Erythroblast (primary cell): ENCODE measurements at regions not wholly inside any gene's neighbourhood (a gene's known extent, or its start where the extent isn't known, plus 50 kb on each side); places are given as distances from the start of the nearest gene placed in this dataset.

Experiments
- DNase-seq, 2 experiments: peaks; one replicate each; lab custom pipeline; 2025; lab: John Stamatoyannopoulos, UW
- GATA1 ChIP-seq: IDR thresholded peaks from 2 replicates; pipeline ENCODE4 v1.6.1; 2011; ENCODE audit warnings: low read depth, mild to moderate bottlenecking, control low read depth, low read length, moderate library complexity
- POLR2A ChIP-seq: IDR thresholded peaks from 2 replicates; pipeline ENCODE4 v1.6.1; 2011; ENCODE audit warnings: mild to moderate bottlenecking, low read length

GRCh38 chr2:239484571-239485355, 83.9 kb upstream of the HDAC4 start:
- TF ChIP-seq POLR2A (no peak), GATA1 (no peak)
- DNase-seq, result no peak

DNA sequence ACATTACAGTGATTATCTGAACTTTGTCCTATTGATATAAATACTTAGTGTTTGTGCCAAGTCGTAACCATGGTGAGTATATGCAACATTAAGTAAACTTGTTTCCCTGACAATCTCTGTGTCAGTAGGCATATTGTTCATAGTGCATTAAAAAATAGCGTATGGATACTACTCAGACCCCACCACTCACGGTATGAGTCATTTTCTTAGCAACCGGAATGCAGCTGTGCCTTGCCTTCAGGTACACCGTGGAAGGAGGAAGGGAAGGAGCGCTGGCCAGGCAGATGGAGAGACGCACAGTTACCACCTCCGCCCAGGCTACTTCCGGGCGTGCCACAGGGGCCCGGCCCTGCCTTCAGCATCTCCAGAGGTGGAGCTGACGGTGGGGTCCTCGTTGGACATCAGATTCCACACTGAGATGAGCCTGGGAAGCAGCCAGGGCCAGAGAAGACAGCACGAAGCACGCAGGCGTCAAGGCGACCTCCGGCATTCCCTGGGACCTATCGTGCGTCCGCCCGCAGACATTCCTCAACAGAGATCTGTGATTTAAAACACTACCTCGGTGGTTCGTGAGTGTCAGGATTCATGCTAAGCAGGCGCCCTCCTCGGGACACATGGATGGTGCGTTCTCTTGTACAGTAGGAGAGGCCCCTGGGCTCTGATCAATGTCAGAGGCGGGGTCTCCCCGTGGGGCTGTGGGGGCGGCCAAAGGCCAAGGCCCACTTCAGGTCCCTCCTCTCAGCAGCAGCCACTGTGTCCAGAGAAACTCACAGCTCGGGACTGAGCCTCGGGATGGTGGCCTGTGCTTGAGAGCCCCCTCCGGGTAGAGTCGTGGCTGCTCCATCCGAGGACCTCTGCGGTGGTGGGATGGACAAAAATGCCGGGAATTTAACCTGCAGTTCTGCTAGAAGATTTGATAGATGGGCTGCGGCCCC, 82.2 kb upstream of the HDAC4 start:
- TF ChIP-seq POLR2A (no peak), GATA1 (no peak)
- DNase-seq, result no peak

DNA sequence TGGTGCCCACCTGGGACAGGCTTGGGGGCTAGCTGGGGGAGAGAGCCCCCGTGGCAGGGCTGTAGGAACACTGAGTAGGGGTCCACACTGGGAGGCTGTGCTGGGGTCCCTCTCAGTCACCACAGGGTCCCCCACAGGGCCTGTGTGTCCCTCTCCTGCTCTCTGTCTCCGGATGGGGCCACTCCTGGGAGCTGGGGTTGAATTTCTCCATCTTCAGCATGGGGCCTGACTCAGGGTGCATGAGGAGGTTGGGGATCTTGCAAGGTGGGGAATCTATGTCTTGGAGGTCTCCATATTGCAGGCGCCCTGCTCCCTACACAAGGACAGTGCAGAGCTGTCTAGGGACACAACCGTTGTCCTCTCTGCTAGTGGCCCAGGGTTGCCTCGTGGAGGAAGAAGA, 78.7 kb upstream of the HDAC4 start:
- no peak for DNase-seq
- TF ChIP-seq GATA1 (no peak), POLR2A (no peak)

- no peak for TF ChIP-seq GATA1
- TF ChIP-seq POLR2A, result no peak
Measured at GRCh38 chr2:239477591-239477990, 76.8 kb upstream of the HDAC4 start.

DNA sequence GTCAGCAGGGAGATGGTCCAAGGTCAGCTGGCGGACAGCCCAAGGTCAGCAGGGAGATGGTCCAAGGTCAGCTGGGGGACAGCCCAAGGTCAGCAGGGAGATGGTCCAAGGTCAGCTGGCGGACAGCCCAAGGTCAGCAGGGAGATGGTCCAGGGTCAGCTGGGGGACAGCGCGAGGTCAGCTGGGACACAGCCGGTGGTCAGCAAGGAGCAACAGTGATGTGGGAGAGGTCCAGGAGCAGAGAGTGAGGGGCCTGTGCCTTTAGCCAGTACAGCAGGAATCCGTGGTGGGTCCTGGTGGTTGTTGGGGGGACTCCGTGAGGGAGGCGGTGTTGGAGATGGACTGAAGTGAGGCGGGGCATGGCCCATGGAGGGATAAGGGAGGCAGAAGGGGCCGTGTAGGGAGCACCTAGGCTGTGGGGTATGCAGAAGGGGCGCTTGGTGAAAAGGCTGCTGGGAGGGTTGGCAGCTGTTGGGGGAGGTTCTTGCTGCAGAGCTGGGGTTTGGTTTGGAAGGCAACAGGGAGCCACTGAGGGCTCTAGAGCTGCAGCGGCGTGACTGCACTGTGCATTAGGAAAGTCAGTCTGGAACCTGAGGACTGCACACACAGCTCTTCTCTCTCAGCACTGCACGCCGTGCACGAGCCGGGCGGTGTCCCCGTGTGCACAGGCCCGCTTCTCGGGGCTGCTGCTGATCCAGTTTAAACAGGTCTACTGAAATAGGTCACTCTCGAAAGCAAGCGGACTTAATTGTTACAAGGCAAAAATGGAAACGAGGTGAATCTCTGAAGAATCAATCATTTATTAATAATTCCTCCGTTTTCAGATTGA, 76.2 kb upstream of the HDAC4 start:
- DNase-seq, result no peak
- TF ChIP-seq POLR2A, result no peak
- TF ChIP-seq GATA1, result no peak

More at GRCh38 chr2:239477591-239477990, 76.8 kb upstream of the HDAC4 start:
- no peak for DNase-seq

DNA sequence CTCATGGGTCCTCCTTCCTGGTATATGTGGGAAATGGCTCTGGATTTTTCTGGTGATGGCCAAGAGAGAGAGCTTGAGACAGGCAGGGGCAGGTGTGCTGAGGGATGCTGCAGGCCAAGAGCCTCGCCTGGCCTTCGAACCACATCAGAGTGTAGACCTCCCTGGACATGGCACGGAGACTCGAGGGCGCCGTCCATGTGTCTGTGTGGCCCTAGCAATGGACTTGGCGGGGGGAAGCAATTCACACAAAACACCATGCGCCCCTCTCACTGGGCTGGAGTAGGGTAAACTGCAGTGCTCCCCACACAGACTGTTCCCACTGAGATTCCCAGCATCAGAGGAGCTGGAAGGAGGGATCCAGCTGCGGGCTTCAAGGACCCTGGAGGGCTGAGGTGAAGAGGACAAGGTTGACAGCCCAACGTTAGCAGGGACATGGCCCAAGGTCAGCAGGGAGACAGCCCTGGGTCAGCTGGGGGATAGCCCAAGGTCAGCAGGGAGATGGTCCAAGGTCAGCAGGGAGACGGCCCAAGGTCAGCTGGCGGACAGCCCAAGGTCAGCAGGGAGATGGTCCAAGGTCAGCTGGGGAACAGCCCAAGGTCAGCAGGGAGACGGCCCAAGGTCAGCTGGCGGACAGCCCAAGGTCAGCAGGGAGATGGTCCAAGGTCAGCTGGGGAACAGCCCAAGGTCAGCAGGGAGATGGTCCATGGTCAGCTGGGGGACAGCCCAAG, 75.4 kb upstream of the HDAC4 start:
- DNase-seq, result no peak
- no peak for TF ChIP-seq GATA1
- TF ChIP-seq POLR2A, result no peak

GRCh38 chr2:239475161-239476028, 74.6 kb upstream of the HDAC4 start:
- no peak for TF ChIP-seq POLR2A
- no peak for TF ChIP-seq GATA1
- no peak for DNase-seq

DNA sequence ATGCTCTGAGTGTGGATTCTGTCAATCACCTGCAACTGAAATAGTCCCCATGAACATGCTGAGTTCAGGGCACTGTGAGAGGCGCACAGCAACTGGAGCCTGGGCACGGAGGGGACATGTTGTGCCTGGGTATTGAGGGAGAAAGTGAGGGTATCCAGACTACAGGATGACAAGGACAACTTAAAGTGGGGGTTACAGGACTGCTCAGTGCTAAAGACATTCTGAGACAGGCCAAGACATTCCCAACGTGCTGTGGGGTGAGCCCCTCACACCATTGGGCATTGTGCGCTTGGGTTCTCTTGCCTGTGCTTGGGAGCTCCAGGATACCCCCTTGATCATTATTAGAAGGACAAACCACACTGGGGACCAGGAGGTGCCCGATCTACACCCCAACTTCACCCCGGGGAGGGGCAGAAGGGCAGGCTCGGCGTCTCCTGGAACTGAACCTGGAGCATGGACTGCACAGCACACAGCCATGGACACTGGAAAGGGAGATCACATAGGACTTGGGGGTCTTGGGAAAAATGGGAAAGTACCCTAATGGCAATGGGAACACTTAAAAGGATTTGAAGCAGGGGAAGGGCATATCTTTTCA, 72.5 kb upstream of the HDAC4 start:
- no peak for DNase-seq
- TF ChIP-seq GATA1, result no peak
- TF ChIP-seq POLR2A, result no peak

- DNase-seq, result no peak
- no peak for TF ChIP-seq GATA1
- TF ChIP-seq POLR2A, result no peak
Measured at GRCh38 chr2:239472235-239472775, 71.5 kb upstream of the HDAC4 start.

DNA sequence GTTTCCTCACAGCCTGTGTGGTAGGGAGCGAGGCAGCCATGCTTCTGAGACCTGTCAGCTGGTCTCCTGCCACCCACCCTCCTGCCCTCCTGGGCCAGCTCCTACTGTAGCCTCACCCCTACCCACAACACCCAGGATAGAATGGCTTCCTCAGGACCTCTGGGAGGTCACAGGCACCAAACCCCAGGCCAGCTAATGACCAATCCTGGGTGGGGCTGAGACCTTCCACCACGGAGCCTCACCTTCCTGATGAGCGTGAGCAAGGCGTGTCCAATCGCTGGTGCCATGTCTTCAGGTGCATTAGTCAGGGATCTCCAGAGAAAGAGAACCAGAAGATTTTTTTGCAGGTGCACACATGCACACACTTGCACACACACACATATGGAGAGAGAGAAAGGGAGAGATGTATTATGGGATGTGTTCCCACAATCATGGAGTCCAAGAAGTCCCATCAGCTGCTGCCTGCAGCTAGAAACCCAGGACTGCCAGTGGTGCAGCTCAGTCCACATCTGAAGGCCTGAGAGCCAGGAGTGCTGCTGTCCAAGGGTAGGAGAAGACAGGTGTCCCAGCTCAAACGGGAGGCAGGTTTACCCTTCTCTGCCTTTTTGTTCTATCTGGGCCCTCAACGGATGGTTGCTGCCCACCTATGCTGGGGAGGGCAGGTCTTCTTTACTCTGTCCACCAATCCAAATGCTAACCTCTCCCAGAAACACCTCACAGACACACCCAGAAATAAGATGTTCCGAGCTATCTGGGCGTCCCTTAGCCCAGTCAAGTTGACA, 70.4 kb upstream of the HDAC4 start:
- TF ChIP-seq POLR2A (no peak), GATA1 (no peak)
- no peak for DNase-seq
